Thymus (tissue), 11 donors: ENCODE measurements at regions not wholly inside any gene's neighbourhood (a gene's known extent, or its start where the extent isn't known, plus 50 kb on each side); places are given as distances from the start of the nearest gene placed in this dataset.
"Not testable (repeated sequence)": the region's sequence is repeated elsewhere in the genome, so short reads cannot be mapped to it uniquely, and the experiment has no call there.

Source experiments
- DNase-seq, 9 donors: peaks; one replicate each; pipeline ENCODE4 v3.0.0-alpha.2; 2013; ENCODE audit warnings: low spot score in 9 of 9, low read depth in 6 of 9, missing footprints in 1 of 9
- H3K27ac ChIP-seq, 2 donors: one replicate each; pipeline ENCODE4 v1.5.1; 2013; ENCODE audit warnings: control low read depth in 1 of 2, low read depth in 1 of 2, low read length in 1 of 2, mild to moderate bottlenecking in 1 of 2, moderate library complexity in 1 of 2
- H3K27me3 ChIP-seq, 2 donors: one replicate each; pipeline ENCODE4 v1.5.1; 2013; ENCODE audit warnings: low read length in 1 of 2; ENCODE audit not compliant: control insufficient read depth in 2 of 2, insufficient read depth in 1 of 2
- H3K36me3 ChIP-seq, 2 donors: one replicate each; pipeline ENCODE4 v1.5.1; 2013; ENCODE audit warnings: low read length in 1 of 2, mild to moderate bottlenecking in 1 of 2, moderate library complexity in 1 of 2; ENCODE audit not compliant: control insufficient read depth in 2 of 2, insufficient read depth in 2 of 2
- H3K4me1 ChIP-seq, 2 donors: one replicate each; pipeline ENCODE4 v1.5.1; 2013; ENCODE audit warnings: low read length in 2 of 2; ENCODE audit not compliant: control insufficient read depth in 2 of 2, insufficient read depth in 2 of 2
- H3K4me3 ChIP-seq, 2 donors: one replicate each; pipeline ENCODE4 v1.5.1; 2013; ENCODE audit warnings: low read length in 2 of 2, control low read depth in 1 of 2, mild to moderate bottlenecking in 1 of 2
- H3K9me3 ChIP-seq, 2 donors: one replicate each; pipeline ENCODE4 v1.5.1; 2013; ENCODE audit warnings: low read length in 1 of 2, mild to moderate bottlenecking in 1 of 2; ENCODE audit not compliant: control insufficient read depth in 2 of 2, insufficient read depth in 1 of 2
- WGBS: extraction: QIAGEN DNeasy Blood & Tissue Kit; methylation state at CpG from one replicate; pipeline ENCODE4 v1.1.7; 2013; 5-methylcytosine and 5-hydroxymethylcytosine counted together
- donor health status: healthy.

GRCh38 chr9:74407166-74407565, 90.0 kb upstream of the RORB start:
- H3K27me3 ChIP-seq, result no peaks in the 10 kb centered on the region
- WGBS, result 58% methylated on average over 3 of the region's 3 CpGs
- H3K9me3 ChIP-seq, result no peaks in the 10 kb centered on the region
- no peak overlapping the region for H3K27ac ChIP-seq
- no peak overlapping the region for H3K4me3 ChIP-seq
- H3K4me1 ChIP-seq, result no peaks in the 10 kb centered on the region
- H3K36me3 ChIP-seq, result no peaks in the 10 kb centered on the region
- DNase-seq, result no peak

- no peaks in the 10 kb centered on the region for H3K36me3 ChIP-seq
- DNase-seq, result no peak
- 87% methylated on average over 3 of the region's 3 CpGs for WGBS
Observed at GRCh38 chr9:74412236-74412979, 84.7 kb upstream of the RORB start.

GRCh38 chr9:74413876-74414275, 83.3 kb upstream of the RORB start:
- H3K4me3 ChIP-seq, result no peak overlapping the region
- WGBS, result 84% methylated on average over 1 of the region's 1 CpG
- DNase-seq, result peak in 1 of 9 donors; percentile 4
- H3K4me1 ChIP-seq, result no peaks in the 10 kb centered on the region
- no peaks in the 10 kb centered on the region for H3K36me3 ChIP-seq
- no peaks in the 10 kb centered on the region for H3K9me3 ChIP-seq
- H3K27ac ChIP-seq, result no peak overlapping the region
- no peaks in the 10 kb centered on the region for H3K27me3 ChIP-seq

More at GRCh38 chr9:74412236-74412979, 84.7 kb upstream of the RORB start:
- no peaks in the 10 kb centered on the region for H3K4me1 ChIP-seq
- H3K9me3 ChIP-seq, result no peaks in the 10 kb centered on the region
- no peak overlapping the region for H3K27ac ChIP-seq
- H3K27me3 ChIP-seq, result no peaks in the 10 kb centered on the region
- H3K4me3 ChIP-seq, result no peak overlapping the region

GRCh38 chr9:74414325-74414724, 82.8 kb upstream of the RORB start:
- DNase-seq, result no peak
- no peak overlapping the region for H3K4me3 ChIP-seq
- no peak overlapping the region for H3K27ac ChIP-seq
- no peaks in the 10 kb centered on the region for H3K4me1 ChIP-seq
- H3K27me3 ChIP-seq, result no peaks in the 10 kb centered on the region
- 94% methylated on average over 1 of the region's 1 CpG for WGBS
- no peaks in the 10 kb centered on the region for H3K9me3 ChIP-seq
- no peaks in the 10 kb centered on the region for H3K36me3 ChIP-seq

DNA sequence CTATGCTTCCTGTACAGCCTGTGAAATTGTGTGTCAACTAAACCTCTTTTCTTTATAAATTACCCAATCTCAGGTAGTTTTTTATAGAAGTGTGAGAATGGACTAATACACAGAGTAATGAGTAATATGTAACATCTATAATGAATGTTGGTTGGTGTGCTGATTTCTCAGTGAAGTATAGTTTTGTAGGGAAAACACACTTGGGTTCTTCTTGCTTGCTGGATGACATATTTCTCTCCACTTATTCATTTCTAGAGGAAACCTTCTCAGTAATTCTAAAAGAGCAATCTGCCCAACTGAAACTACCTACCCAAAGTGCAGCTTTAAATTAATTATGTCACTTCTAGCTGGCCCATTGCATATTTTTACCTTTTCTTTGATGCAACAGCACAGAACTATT, 81.1 kb upstream of the RORB start:
- Histone ChIP-seq H3K9me3 (no peaks in the 10 kb centered on the region), H3K4me3 (no peak overlapping the region), H3K4me1 (no peaks in the 10 kb centered on the region), H3K27me3 (no peaks in the 10 kb centered on the region), H3K27ac (no peak overlapping the region), H3K36me3 (no peaks in the 10 kb centered on the region)
- no peak for DNase-seq

- not testable (repeated sequence) for H3K4me3 ChIP-seq, H3K27me3 ChIP-seq, H3K27ac ChIP-seq, H3K9me3 ChIP-seq, H3K4me1 ChIP-seq, H3K36me3 ChIP-seq, DNase-seq
- 93% methylated on average over 16 of the region's 16 CpGs for WGBS
Observed at GRCh38 chr9:74424488-74424887, 72.6 kb upstream of the RORB start.

DNA sequence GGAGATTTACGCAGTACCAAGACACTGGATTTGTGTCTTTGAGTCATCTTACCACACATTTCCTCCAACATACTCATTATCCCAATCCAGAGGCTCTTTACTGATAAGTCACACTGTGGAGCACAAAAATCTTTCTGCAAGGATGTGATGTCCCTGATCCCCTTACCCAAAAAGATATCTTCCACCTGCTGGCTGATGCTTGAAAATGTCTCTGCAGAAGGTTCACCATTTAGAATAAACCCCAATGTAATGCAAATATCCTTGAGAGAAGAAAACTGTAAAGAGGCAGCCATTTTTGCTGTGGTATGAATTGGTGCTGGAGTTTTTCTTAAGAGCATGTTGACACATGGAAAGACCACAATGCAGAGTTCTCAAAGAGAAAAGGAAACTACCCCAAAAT, 65.7 kb upstream of the RORB start:
- Histone ChIP-seq H3K4me3 (no peak overlapping the region), H3K36me3 (no peaks in the 10 kb centered on the region), H3K9me3 (no peaks in the 10 kb centered on the region), H3K27me3 (no peaks in the 10 kb centered on the region), H3K4me1 (no peaks in the 10 kb centered on the region), H3K27ac (no peak overlapping the region)
- peak in 1 of 9 donors; percentile 7 for DNase-seq
- 99% methylated on average over 1 of the region's 1 CpG for WGBS

DNA sequence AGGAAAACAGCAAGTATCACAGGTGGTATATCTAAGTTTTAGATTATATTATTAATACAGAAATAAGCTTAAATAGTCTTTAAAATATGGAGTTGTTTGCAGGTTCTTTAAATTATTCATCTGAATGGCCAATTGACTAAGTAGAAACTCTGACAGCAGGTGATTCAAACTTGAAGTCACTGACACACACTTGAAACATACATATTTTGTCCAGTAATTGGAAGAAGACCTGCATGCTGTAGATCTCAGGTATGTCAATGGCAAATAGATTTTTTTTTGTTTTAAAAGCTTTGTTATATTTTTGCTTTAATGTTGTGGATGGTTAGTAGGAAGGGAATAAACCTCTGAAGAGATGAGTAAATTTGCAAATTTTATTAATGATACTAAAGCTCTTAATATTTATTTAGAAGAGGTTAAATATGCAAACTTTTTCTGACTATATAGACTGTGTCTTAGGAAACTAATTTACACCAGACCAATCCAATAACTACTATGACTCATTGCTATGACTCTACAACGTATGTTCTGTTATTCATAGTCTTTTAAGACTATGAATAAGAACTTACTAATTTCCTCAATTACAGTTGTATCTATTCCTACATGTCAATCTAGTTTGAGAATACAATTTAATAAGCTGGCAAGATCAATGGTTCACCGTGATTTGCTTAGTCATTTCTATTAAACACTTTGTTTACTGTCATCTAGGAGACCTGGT, 53.9 kb upstream of the RORB start:
- Histone ChIP-seq H3K9me3 (no peaks in the 10 kb centered on the region), H3K4me3 (no peak overlapping the region), H3K27me3 (no peaks in the 10 kb centered on the region), H3K27ac (no peak overlapping the region), H3K4me1 (no peaks in the 10 kb centered on the region), H3K36me3 (no peaks in the 10 kb centered on the region)
- WGBS, result 92% methylated on average over 2 of the region's 2 CpGs
- DNase-seq, result no peak

- DNase-seq, result no peak
- no peak overlapping the region for H3K4me3 ChIP-seq
- no peaks in the 10 kb centered on the region for H3K9me3 ChIP-seq
- H3K36me3 ChIP-seq, result no peaks in the 10 kb centered on the region
- H3K27ac ChIP-seq, result no peak overlapping the region
- no peaks in the 10 kb centered on the region for H3K4me1 ChIP-seq
- no peaks in the 10 kb centered on the region for H3K27me3 ChIP-seq
- WGBS, result 97% methylated on average over 6 of the region's 6 CpGs
Observed at GRCh38 chr9:74444369-74444768, 52.8 kb upstream of the RORB start.
